Thyroid gland (tissue), 4 donors: ENCODE measurements at regions not wholly inside any gene's neighbourhood (a gene's known extent, or its start where the extent isn't known, plus 50 kb on each side); places are given as distances from the start of the nearest gene placed in this dataset.

Source experiments
- DNase-seq, 2 donors: peaks; one replicate each; pipeline ENCODE4 v3.0.0-alpha.2; 2019
- H3K27ac ChIP-seq, 3 donors: fragments of 200-600 bp; sonication (generic); 1 replicate in 2 of 3; 2 replicates in 1 of 3; pipeline ENCODE4 v1.5.1; 2016 to 2019; ENCODE audit warnings: mild to moderate bottlenecking in 1 of 3, moderate library complexity in 1 of 3
- H3K27me3 ChIP-seq: fragments of 200-600 bp; sonication (generic); one replicate; pipeline ENCODE4 v1.5.1; 2019
- H3K36me3 ChIP-seq, 2 donors: fragments of 200-600 bp; sonication (generic); one replicate each; pipeline ENCODE4 v1.5.1; 2016 to 2019
- H3K4me1 ChIP-seq, 2 donors: fragments of 200-600 bp; sonication (generic); one replicate each; pipeline ENCODE4 v1.5.1; 2017 to 2019
- H3K4me3 ChIP-seq, 3 donors: fragments of 200-600 bp; sonication (generic); replicated peaks in 1 of 3; 1 replicate in 2 of 3; 2 replicates in 1 of 3; pipeline ENCODE4 v1.5.1; 2016; ENCODE audit warnings: mild to moderate bottlenecking in 1 of 3
- H3K9me3 ChIP-seq: fragments of 200-600 bp; sonication (generic); one replicate; pipeline ENCODE4 v1.5.1; 2017
- POLR2A ChIP-seq, 2 donors: fragments of 450-650 bp; IDR thresholded peaks; one replicate each; pipeline ENCODE4 v1.6.1; 2017; ENCODE audit warnings: antibody characterized with exemption in 2 of 2, mild to moderate bottlenecking in 2 of 2, moderate library complexity in 1 of 2
- WGBS, 2 donors: methylation state at CpG; one replicate each; pipeline ENCODE4 v1.1.5; 2017; 5-methylcytosine and 5-hydroxymethylcytosine counted together
- intact Hi-C: fragments of 100-400 bp; cut with DNase I; formaldehyde crosslinking; loops from one replicate; pipeline ENCODE4 v1.15.1; 2023
- TF ChIP-seq, protein P1 (sequence below), 6 experiments: fragments of 200-600 bp in 3 of 6; fragments of 450-650 bp in 3 of 6; sonication (generic) in 3 of 6; IDR thresholded peaks; one replicate each; pipeline ENCODE4 v1.5.1; 2016 to 2019; ENCODE audit warnings: antibody characterized with exemption in 6 of 6, mild to moderate bottlenecking in 2 of 6, inconsistent platforms in 1 of 6, moderate library complexity in 1 of 6

DNA sequence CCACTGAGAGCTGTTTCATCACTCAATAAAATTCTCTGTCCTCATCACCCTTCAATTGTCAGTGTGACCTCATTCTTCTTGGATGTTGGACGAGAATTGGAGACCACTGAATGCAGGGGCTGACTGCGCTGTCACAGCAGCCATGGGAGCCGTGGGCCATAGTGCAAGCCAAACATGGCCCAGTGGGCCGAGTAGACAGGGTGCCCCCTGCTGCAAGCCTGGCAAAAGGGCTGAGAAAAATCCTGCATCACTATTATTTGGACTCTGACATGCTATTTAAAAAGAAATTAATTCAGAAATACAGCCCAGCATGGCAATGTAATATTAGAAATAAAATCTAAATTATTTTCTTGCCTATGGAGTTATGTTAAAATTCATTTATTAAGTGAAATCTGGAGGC is 67.8 kb upstream of the FAM98A start:
- Histone ChIP-seq H3K36me3 (no peaks in the 10 kb centered on the region), H3K27ac (no peak overlapping the region), H3K27me3 (no peaks in the 10 kb centered on the region), H3K9me3 (no peaks in the 10 kb centered on the region), H3K4me3 (no peak overlapping the region), H3K4me1 (no peaks in the 10 kb centered on the region)
- intact Hi-C loops = no loop called here
- no peak for TF ChIP-seq POLR2A (IDR thresholded peaks at IDR 0.05)
- TF ChIP-seq, protein P1, sequence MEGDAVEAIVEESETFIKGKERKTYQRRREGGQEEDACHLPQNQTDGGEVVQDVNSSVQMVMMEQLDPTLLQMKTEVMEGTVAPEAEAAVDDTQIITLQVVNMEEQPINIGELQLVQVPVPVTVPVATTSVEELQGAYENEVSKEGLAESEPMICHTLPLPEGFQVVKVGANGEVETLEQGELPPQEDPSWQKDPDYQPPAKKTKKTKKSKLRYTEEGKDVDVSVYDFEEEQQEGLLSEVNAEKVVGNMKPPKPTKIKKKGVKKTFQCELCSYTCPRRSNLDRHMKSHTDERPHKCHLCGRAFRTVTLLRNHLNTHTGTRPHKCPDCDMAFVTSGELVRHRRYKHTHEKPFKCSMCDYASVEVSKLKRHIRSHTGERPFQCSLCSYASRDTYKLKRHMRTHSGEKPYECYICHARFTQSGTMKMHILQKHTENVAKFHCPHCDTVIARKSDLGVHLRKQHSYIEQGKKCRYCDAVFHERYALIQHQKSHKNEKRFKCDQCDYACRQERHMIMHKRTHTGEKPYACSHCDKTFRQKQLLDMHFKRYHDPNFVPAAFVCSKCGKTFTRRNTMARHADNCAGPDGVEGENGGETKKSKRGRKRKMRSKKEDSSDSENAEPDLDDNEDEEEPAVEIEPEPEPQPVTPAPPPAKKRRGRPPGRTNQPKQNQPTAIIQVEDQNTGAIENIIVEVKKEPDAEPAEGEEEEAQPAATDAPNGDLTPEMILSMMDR (IDR thresholded peaks at IDR 0.05) = no peak
- no peak for DNase-seq
- WGBS, 2 donors = 71 to 81% methylated on average over 4 of the region's 4 CpGs

DNA sequence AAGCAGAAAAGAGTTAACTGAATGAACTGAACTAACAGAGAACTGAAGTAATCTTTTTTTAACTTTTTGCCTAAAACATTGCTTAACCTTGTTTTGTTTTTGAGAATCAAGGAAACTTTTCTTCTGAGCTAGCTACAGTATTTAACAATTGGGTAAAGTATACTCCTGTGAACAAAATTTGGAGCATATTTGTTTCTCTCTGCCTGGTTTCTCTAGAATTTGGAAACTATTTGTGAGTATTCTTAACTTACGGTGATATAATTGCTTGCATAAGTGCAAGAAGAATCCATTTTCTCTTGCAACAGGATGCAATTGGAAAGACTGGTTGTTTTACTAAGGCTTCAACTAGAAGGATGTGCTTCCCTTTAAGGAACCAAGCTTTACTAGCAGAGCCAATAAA is 65.9 kb upstream of the FAM98A start:
- no peaks in the 10 kb centered on the region for H3K4me1 ChIP-seq
- no peak overlapping the region for H3K27ac ChIP-seq
- no peak for TF ChIP-seq POLR2A (IDR thresholded peaks at IDR 0.05)
- TF ChIP-seq, protein P1 (IDR thresholded peaks at IDR 0.05) = no peak
- H3K4me3 ChIP-seq = no peak overlapping the region
- intact Hi-C loops = no loop called here
- DNase-seq = no peak
- no peaks in the 10 kb centered on the region for H3K36me3 ChIP-seq
- H3K27me3 ChIP-seq = no peaks in the 10 kb centered on the region
- WGBS, 2 donors = 89 to 94% methylated on average over 1 of the region's 1 CpG
- no peaks in the 10 kb centered on the region for H3K9me3 ChIP-seq

DNA sequence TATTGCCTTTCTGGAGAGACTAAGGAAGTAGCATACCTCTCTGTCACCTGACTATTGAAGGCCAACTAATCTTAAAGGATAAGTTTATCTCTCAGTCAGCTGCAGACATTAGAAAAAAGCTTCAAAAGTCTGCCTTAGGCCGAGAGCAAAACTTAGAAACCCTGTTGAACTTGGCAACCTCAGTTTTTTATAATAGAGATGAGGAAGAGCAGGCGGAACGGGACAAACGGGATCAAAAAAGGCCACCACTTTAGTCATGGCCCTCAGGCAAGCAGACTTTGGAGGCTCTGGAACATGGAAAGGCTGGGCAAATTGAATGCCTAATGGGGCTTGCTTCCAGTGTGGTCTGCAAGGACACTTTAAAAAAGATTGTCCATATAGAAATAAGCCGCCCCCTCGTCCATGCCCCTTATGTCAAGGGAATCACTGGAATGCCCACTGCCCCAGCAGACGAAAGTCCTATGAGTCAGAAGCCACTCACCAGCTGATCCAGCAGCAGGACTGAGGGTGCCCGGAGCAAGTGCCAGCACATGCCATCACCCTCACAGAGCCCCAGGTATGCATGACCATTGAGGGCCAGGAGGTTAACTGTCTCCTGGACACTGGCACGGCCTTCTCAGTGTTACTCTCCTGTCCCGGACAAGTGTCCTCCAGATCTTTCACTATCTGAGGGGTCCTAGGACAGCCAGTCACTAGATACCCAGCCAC is 61.5 kb upstream of the FAM98A start:
- DNase-seq = no peak
- H3K27ac ChIP-seq = no peak overlapping the region
- H3K27me3 ChIP-seq = no peaks in the 10 kb centered on the region
- no peak overlapping the region for H3K4me3 ChIP-seq
- intact Hi-C loops = no loop called here
- TF ChIP-seq POLR2A (IDR thresholded peaks at IDR 0.05) = no peak
- TF ChIP-seq, protein P1 (IDR thresholded peaks at IDR 0.05) = no peak
- H3K4me1 ChIP-seq = no peaks in the 10 kb centered on the region
- no peaks in the 10 kb centered on the region for H3K9me3 ChIP-seq
- WGBS, 2 donors = 88 to 91% methylated on average over 9 to 10 of the region's 10 CpGs
- no peaks in the 10 kb centered on the region for H3K36me3 ChIP-seq

DNA sequence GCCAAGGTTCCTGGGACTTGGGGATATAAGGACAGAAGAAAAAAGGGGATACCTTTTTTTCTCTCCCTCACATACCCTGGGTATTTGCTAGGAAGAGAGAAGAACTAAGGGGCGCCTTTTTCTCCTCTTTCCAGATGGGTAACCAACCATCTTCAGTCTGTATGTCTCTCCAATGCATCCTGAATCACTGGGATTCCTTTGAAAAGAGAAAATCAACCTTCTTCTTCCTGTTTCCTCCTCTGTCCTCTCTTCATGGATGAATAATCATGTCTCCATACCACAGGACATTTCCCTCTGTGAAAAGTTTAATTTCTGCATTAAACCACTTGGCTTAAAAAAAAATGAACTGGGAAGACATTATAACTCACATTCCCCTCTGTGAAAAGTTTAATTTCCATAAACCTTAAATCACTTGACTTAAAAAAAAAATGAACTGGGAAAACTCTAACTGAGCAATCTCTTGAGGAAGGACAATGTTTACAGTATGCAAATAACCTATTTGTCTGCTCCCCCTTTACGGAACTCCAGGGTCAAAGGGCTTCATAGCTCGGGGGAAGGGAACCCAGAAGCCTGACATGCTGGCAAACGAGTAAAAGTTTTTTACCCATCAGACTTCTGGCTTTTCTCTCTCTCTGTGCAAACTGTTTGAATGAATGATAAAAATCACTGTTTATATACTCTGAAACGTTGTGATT is 56.7 kb upstream of the FAM98A start:
- Histone ChIP-seq H3K9me3 (no peaks in the 10 kb centered on the region), H3K4me3 (no peak overlapping the region), H3K27ac (no peak overlapping the region), H3K4me1 (no peaks in the 10 kb centered on the region), H3K27me3 (no peaks in the 10 kb centered on the region), H3K36me3 (no peaks in the 10 kb centered on the region)
- TF ChIP-seq POLR2A (IDR thresholded peaks at IDR 0.05) = no peak
- TF ChIP-seq, protein P1 (IDR thresholded peaks at IDR 0.05) = no peak
- intact Hi-C loops = no loop called here
- 66 to 74% methylated on average over 5 of the region's 5 CpGs for WGBS, 2 donors
- no peak for DNase-seq

DNA sequence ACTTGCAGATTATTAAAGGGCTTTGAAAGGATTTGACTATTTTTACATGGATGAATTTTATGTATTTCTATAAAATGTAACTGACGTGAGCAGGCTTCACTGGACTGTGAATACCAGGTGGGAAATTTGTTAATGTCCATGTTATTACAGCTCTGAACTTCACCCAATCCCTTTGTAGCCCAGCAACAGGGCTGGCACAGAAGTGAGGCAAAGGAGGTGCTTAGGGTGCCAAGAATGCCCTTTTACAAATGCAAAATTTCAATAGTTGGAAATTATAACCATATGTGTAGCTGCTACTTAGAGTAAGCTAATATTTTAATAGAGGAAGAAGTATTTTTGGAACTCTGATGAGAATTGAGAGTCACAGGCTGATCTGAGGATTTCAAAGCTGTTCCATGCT is 53.7 kb upstream of the FAM98A start:
- intact Hi-C loops = no loop called here
- Histone ChIP-seq H3K36me3 (no peaks in the 10 kb centered on the region), H3K4me3 (no peak overlapping the region), H3K27ac (no peak overlapping the region), H3K4me1 (no peaks in the 10 kb centered on the region), H3K9me3 (no peaks in the 10 kb centered on the region), H3K27me3 (no peaks in the 10 kb centered on the region)
- WGBS, 2 donors = 80 to 91% methylated on average over 1 of the region's 1 CpG
- TF ChIP-seq, protein P1 (IDR thresholded peaks at IDR 0.05) = no peak
- no peak for TF ChIP-seq POLR2A (IDR thresholded peaks at IDR 0.05)
- no peak for DNase-seq
